Lung (tissue), 11 donors: ENCODE measurements at regions not wholly inside any gene's neighbourhood (a gene's known extent, or its start where the extent isn't known, plus 50 kb on each side); places are given as distances from the start of the nearest gene placed in this dataset.

Source experiments
- ATAC-seq: fragments of 200-7000 bp; cut with Tn5 transposase; one replicate; pipeline ENCODE4 v1.9.1; 2020; ENCODE audit warnings: moderate number of reproducible peaks; ENCODE audit not compliant: insufficient read depth, low FRiP score
- DNase-seq, 3 donors: peaks; one replicate each; pipeline ENCODE4 v3.0.0-alpha.2; 2013 to 2017
- H3K27ac ChIP-seq, 2 donors: one replicate each; pipeline ENCODE4 v1.5.1; 2013; ENCODE audit warnings: mild to moderate bottlenecking in 2 of 2, moderate library complexity in 2 of 2, control low read depth in 1 of 2, inconsistent platforms in 1 of 2, low read depth in 1 of 2, low read length in 1 of 2
- H3K27me3 ChIP-seq, 3 donors: one replicate each; pipeline ENCODE4 v1.5.1; 2013; ENCODE audit warnings: low read length in 2 of 3; ENCODE audit not compliant: control insufficient read depth in 3 of 3, insufficient read depth in 3 of 3
- H3K36me3 ChIP-seq, 4 donors: one replicate each; pipeline ENCODE4 v1.5.1; 2013; ENCODE audit warnings: low read length in 4 of 4, mild to moderate bottlenecking in 1 of 4, moderate library complexity in 1 of 4; ENCODE audit not compliant: control insufficient read depth in 4 of 4, insufficient read depth in 4 of 4
- H3K4me1 ChIP-seq, 5 donors: one replicate each; pipeline ENCODE4 v1.5.1; 2013; ENCODE audit warnings: low read length in 5 of 5, mild to moderate bottlenecking in 2 of 5, moderate library complexity in 1 of 5; ENCODE audit not compliant: control insufficient read depth in 5 of 5, insufficient read depth in 5 of 5
- H3K4me3 ChIP-seq: one replicate; pipeline ENCODE4 v1.5.1; 2013; ENCODE audit warnings: mild to moderate bottlenecking, control low read depth, moderate library complexity
- H3K9ac ChIP-seq, 2 donors: one replicate each; pipeline ENCODE4 v1.5.1; 2013; ENCODE audit warnings: low read length in 2 of 2, control low read depth in 1 of 2; ENCODE audit not compliant: insufficient read depth in 1 of 2
- H3K9me3 ChIP-seq, 4 donors: one replicate each; pipeline ENCODE4 v1.5.1; 2013; ENCODE audit warnings: low read length in 3 of 4, mild to moderate bottlenecking in 1 of 4, moderate library complexity in 1 of 4; ENCODE audit not compliant: control insufficient read depth in 4 of 4, insufficient read depth in 3 of 4
- WGBS, 2 donors: extraction: QIAGEN DNeasy Blood & Tissue Kit; methylation state at CpG; one replicate each; pipeline ENCODE4 v1.1.7; 2013; 5-methylcytosine and 5-hydroxymethylcytosine counted together
- TF ChIP-seq, protein P1 (sequence below): IDR thresholded peaks from 2 replicates; pipeline ENCODE4 v1.5.1; 2012; ENCODE audit warnings: mild to moderate bottlenecking; ENCODE audit errors: control extremely low read depth, extremely low read depth
- donor health status: control.
- donor health status: control.
- donor health status: Bipolar disorder and iron deficiency.
- donor health status: healthy.
- donor health status: DM: yes; HTN: yes; CAD: no.

GRCh38 chr9:31251386-31251785 lies 1133.1 kb upstream of the ACO1 start:
- 86 to 94% methylated on average over 2 of the region's 2 CpGs for WGBS, 2 donors
- no peak overlapping the region for H3K27ac ChIP-seq
- no peak overlapping the region for H3K9ac ChIP-seq
- DNase-seq (no peak), ATAC-seq (no peak)
- H3K4me3 ChIP-seq, result no peak overlapping the region
- no peaks in the 10 kb centered on the region for H3K27me3 ChIP-seq
- H3K9me3 ChIP-seq, result peaks cover 0 to 4% (median 0%) of the 10 kb centered on the region in 4 donors
- no peaks in the 10 kb centered on the region for H3K36me3 ChIP-seq
- no peaks in the 10 kb centered on the region for H3K4me1 ChIP-seq
- TF ChIP-seq, protein P1, sequence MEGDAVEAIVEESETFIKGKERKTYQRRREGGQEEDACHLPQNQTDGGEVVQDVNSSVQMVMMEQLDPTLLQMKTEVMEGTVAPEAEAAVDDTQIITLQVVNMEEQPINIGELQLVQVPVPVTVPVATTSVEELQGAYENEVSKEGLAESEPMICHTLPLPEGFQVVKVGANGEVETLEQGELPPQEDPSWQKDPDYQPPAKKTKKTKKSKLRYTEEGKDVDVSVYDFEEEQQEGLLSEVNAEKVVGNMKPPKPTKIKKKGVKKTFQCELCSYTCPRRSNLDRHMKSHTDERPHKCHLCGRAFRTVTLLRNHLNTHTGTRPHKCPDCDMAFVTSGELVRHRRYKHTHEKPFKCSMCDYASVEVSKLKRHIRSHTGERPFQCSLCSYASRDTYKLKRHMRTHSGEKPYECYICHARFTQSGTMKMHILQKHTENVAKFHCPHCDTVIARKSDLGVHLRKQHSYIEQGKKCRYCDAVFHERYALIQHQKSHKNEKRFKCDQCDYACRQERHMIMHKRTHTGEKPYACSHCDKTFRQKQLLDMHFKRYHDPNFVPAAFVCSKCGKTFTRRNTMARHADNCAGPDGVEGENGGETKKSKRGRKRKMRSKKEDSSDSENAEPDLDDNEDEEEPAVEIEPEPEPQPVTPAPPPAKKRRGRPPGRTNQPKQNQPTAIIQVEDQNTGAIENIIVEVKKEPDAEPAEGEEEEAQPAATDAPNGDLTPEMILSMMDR, result no peak

DNA sequence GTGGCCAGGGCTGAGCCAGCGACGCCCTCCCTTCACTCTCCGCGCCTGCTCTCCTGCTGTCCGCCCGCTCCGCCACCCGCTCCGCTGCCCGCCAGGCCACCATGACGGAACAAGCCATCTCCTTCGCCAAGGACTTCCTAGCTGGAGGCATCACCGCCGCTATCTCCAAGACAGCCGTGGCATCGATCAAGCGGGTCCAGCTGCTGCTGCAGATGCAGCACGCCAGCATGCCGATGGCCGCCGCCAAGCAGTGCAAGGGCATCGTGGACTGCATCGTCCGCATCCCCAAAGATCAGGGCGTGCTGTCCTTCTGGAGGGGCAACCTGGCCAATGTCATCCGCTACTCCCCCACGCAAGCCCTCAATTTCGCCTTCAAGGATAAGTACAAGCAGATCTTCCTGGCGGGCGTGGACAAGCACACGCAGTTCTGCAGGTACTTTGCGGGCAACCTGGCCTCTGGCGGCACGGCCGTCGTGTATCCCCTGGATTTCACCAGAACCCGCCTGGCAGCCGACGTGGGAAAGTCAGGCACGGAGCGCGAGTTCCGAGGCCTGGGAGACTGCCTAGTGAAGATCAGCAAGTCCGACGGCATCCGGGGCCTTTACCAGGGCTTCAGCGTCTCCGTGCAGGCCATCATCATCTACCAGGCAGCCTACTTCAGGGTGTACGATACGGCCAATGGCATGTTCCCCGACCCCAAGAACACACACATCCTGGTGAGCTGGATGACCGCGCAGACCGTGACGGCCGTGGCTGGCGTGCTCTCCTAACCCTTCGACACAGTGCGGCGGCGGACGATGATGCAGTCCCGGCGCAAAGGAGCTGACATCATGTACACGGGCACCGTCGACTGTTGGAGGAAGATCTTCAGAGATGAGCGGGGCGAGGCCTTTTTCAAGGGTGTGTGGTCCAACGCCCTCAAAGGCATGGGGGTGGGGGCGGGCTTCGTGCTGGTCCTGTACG lies 1130.4 kb upstream of the ACO1 start:
- Histone ChIP-seq H3K36me3 (no peaks in the 10 kb centered on the region), H3K4me1 (no peaks in the 10 kb centered on the region), H3K9ac (no peak overlapping the region), H3K27ac (no peak overlapping the region), H3K27me3 (no peaks in the 10 kb centered on the region), H3K4me3 (no peak overlapping the region), H3K9me3 (peaks cover 0 to 4% (median 0%) of the 10 kb centered on the region in 4 donors)
- ATAC-seq (no peak), DNase-seq (no peak)
- WGBS, 2 donors, result 96 to 98% methylated on average over 73 of the region's 73 CpGs
- TF ChIP-seq, protein P1, result no peak

DNA sequence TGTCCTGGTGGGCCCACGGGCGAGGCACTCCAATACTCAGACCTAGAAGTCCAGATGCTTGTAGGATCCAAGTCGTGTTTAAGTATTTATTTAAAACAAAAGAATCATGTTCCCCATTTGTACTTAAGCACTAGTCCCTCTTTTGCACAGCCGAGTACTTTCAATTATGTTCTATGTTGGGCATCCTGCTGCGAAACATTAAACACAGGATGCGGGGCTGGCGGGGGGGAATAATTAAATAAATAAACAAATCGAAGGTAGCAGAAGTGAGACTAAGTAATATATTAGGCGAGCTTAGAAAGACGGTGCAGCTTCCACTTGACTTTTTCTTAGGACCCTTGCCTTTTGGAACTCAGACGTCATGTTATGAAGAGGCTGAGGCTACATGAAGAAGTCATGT lies 1129.2 kb upstream of the ACO1 start:
- Histone ChIP-seq H3K9me3 (peaks cover 0 to 4% (median 0%) of the 10 kb centered on the region in 4 donors), H3K9ac (no peak overlapping the region), H3K36me3 (no peaks in the 10 kb centered on the region), H3K27ac (no peak overlapping the region), H3K27me3 (no peaks in the 10 kb centered on the region), H3K4me1 (no peaks in the 10 kb centered on the region), H3K4me3 (no peak overlapping the region)
- TF ChIP-seq, protein P1, result no peak
- ATAC-seq, result no peak
- DNase-seq, result no peak
- 72 to 80% methylated on average over 11 of the region's 11 CpGs for WGBS, 2 donors
